ENCODE measurements at regions not wholly inside any gene's neighbourhood (a gene's known extent, or its start where the extent isn't known, plus 50 kb on each side); places are given as distances from the start of the nearest gene placed in this dataset.
"Not testable (repeated sequence)": the region's sequence is repeated elsewhere in the genome, so short reads cannot be mapped to it uniquely, and the experiment has no call there.

DNA sequence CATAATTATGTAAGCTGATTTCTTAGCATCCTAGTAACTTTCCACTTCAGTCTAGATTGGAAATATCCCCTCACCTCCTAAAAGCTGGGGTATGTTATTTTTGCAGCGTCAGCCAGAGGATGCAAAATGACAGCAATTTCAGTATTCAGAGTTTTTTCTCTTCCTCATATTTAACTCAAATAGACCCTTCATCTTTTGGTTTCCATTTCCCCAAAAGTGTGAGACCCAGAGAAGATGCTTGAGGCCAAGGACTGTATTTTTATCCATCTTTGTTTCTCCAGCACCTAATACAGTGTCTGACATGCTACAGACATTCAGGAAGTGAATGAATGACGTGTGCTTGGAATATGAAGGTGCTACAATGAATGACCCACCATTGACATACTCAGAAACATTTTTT lies 75.5 kb upstream of the RANBP3L start:
- H3K9me3 Mint-ChIP-seq, result no peaks in the 10 kb centered on the region
- no peaks in the 10 kb centered on the region for H3K36me3 Mint-ChIP-seq
- H3K27ac Mint-ChIP-seq, result no peak overlapping the region
- no peaks in the 10 kb centered on the region for H3K4me1 Mint-ChIP-seq
- no peaks in the 10 kb centered on the region for H3K27me3 Mint-ChIP-seq
- DNase-seq, result no peak
- H3K4me3 Mint-ChIP-seq, result no peak overlapping the region

DNA sequence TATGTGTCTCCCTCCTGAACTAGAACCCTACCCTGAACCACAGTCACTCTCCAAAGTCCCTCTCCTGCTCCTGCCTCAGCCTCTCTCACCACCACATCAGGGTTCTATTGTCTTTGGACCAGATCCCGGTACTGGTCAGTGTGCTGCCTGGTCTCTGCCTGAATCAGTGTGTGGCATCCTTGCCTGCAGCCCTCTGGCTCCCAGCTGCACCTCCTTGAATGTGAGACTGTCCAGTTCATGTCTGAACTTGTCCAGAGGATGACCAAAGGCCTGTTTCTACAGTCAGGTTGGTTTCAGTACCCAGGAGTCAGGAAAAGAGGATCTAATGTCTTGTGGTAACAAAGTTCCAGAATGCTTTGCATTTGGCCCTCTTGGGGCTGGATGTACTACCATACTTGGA lies 76.8 kb upstream of the RANBP3L start:
- Mint-ChIP-seq H3K4me1 (no peaks in the 10 kb centered on the region), H3K9me3 (no peaks in the 10 kb centered on the region), H3K4me3 (no peak overlapping the region), H3K27ac (no peak overlapping the region), H3K27me3 (no peaks in the 10 kb centered on the region), H3K36me3 (no peaks in the 10 kb centered on the region)
- DNase-seq, result no peak

DNA sequence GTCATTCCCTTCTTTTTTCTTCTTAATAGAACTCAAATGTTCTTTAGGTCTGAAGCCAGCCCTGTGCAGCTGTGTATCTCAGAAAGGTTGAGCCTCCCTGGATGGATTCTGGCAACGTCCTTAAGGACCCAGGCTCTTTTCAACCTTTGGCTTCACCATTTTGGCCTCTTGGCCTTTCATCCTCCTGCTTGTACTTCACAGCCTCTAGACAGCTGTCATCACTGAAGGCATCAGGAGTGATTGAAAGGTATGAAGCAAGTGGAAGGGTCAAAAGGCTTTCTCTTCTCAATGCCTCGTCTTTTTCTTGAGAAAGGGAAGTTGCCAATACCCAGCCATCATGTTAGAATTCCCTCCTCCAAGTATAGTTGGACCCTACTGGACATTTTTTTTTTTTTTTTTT lies 81.2 kb upstream of the RANBP3L start:
- no peak for DNase-seq
- Mint-ChIP-seq H3K27me3 (peaks cover 11% of the 10 kb centered on the region), H3K4me1 (no peaks in the 10 kb centered on the region), H3K4me3 (no peak overlapping the region), H3K27ac (no peak overlapping the region), H3K9me3 (no peaks in the 10 kb centered on the region), H3K36me3 (no peaks in the 10 kb centered on the region)

DNA sequence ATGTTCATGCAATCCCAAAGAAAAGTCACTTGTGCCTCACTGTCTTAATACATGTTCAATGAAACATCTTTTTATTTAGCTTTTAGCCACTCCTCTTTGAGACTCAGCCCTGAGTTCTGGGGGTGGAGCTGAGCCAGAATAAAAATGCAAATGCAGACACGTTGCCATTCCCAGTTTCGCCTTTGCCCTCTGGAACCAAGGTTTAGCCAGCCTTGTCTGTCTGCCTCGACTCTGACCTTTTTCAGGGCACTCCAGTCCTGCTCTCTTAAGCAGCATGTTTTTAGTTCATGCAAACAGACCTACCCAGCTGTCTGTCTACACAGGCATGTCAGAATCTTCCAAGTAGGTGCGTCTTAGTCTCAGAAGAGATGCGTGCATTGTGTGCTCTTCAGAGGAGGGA lies 82.2 kb upstream of the RANBP3L start:
- no peak for DNase-seq
- H3K9me3 Mint-ChIP-seq, result no peaks in the 10 kb centered on the region
- no peaks in the 10 kb centered on the region for H3K4me1 Mint-ChIP-seq
- no peak overlapping the region for H3K27ac Mint-ChIP-seq
- peaks cover 11% of the 10 kb centered on the region for H3K27me3 Mint-ChIP-seq
- no peak overlapping the region for H3K4me3 Mint-ChIP-seq
- no peaks in the 10 kb centered on the region for H3K36me3 Mint-ChIP-seq

DNA sequence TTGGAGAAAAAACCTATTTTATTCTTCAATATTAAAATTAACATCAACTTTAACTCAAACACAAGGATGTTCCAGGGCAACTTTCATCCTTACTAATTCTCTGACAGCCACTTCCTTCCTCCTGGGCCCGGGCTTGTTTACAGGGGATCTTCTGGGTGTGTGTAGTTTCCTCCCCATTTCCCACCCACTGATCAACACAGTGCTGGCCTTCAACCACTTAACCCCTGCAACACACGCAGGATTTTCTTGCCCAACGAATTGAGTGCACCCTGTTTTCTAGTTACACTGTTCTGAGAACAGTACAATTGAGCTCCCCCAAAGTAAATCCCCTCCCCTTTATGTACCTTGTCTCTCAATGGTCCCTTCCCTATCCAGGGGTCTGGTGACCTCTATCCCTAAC lies 83.1 kb upstream of the RANBP3L start:
- no peaks in the 10 kb centered on the region for H3K9me3 Mint-ChIP-seq
- H3K36me3 Mint-ChIP-seq, result no peaks in the 10 kb centered on the region
- H3K27ac Mint-ChIP-seq, result no peak overlapping the region
- DNase-seq, result no peak
- H3K4me3 Mint-ChIP-seq, result no peak overlapping the region
- peaks cover 11% of the 10 kb centered on the region for H3K27me3 Mint-ChIP-seq
- no peaks in the 10 kb centered on the region for H3K4me1 Mint-ChIP-seq

DNA sequence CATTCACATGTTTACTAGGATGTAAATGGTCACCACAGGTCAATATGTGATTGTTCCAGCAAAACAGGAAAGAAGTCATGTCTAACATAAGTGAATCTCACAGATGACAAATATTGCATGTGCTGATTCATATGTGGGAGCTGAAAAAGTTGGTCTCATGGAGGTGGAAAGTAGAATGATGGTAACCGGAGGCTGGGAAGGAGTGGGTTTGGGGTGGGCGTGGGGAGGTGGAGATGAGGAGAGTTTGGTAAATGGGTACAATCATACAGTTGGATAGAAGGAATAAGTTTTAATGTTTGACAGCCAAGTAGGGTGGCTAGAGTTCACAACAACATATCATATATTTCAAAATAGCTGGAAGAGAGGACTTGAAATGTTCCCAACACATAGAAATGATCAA lies 83.8 kb upstream of the RANBP3L start:
- Mint-ChIP-seq H3K36me3 (no peaks in the 10 kb centered on the region), H3K9me3 (no peaks in the 10 kb centered on the region), H3K27ac (no peak overlapping the region), H3K4me1 (no peaks in the 10 kb centered on the region), H3K27me3 (peaks cover 14% of the 10 kb centered on the region), H3K4me3 (no peak overlapping the region)
- DNase-seq, result no peak

DNA sequence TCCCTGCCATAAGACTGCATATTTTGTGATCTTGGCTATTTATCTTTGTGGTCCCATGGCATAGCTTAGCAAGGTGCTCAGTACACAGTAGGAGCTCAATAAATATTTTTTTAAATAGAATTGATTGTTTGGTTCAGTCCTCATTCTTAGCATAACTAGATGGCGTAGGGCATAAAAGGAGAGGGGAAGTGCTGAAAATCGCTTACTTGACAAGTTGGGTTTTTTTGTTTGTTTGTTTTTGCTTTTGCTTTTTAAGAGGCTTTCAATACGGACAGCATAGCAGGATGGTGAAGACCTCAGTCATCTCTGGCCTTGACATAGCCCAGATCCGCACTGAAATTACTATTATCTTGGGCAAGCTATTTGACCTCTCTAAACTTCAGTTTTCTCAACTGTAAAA lies 86.6 kb upstream of the RANBP3L start:
- Mint-ChIP-seq H3K4me1 (no peaks in the 10 kb centered on the region), H3K9me3 (no peaks in the 10 kb centered on the region), H3K4me3 (no peak overlapping the region)

DNA sequence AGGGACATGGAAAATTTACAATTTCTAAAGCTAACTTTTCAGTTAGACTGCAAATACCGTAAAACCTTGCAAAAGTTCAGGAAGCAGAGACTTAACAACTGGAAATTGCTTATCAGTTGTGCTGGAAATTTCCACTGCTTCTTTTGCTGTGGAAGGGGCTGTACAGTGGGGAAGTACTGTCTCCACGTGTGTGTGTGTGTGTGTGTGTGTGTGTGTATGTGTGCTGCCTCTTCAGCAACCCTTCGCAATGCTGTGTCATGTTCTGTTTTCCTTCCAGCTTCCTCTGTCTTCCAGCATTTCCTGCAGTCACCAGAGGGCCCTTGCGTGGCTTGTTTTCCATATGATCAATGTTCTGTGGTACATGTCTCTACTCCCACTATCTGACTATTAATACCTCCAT lies 87.5 kb upstream of the RANBP3L start:
- H3K4me3 Mint-ChIP-seq, result no peak overlapping the region
- H3K27me3 Mint-ChIP-seq, result peaks cover 17% of the 10 kb centered on the region
- no peaks in the 10 kb centered on the region for H3K9me3 Mint-ChIP-seq
- no peak overlapping the region for H3K27ac Mint-ChIP-seq
- H3K36me3 Mint-ChIP-seq, result no peaks in the 10 kb centered on the region
- DNase-seq, result no peak
- H3K4me1 Mint-ChIP-seq, result no peaks in the 10 kb centered on the region

More for the DNA sequence above, 86.6 kb upstream of the RANBP3L start:
- Mint-ChIP-seq H3K27ac (no peak overlapping the region), H3K36me3 (no peaks in the 10 kb centered on the region), H3K27me3 (peaks cover 22% of the 10 kb centered on the region)
- no peak for DNase-seq

DNA sequence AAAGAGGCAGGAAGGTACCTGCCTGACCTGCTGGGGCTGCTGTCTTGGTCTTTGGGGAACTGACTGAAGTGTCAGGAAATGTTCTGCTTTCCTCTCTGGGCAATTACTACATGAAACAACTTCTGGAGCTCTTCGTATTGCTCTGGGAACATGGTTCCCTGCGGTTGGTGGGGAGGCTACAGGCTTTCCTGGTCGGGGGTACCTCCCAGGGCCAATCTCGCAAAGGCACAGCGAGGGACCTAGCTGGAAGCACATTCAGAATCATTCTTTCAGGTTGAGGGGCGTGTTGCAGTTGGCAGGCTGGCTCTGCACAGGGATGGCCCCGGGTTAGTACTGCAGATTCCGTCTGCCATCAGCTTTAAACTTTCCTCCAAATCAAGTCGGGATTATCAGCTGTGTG lies 88.9 kb upstream of the RANBP3L start:
- Mint-ChIP-seq H3K4me1 (no peaks in the 10 kb centered on the region), H3K27ac (no peak overlapping the region), H3K4me3 (no peak overlapping the region), H3K27me3 (peaks cover 18% of the 10 kb centered on the region), H3K9me3 (no peaks in the 10 kb centered on the region), H3K36me3 (no peaks in the 10 kb centered on the region)
- no peak for DNase-seq

DNA sequence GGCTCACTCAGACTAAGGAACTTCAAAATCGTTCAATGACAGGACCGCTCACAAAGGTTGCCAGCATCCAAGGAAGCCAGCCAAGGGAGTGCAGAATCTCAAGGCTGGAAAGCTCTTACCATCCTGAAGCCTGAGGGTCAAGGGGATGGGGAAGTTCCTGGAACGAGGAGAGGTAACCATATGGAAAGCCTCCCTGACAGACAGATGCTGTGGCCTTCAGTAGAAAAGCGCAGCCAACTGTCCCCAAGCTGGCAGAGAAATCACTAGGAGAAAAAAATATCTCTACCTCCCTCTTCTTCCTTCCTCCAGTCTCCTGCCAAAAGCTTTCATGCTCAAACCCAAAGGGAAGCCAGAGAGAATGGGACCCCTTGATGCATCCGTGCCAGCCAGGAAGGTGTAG lies 90.5 kb upstream of the RANBP3L start:
- no peak for DNase-seq
- Mint-ChIP-seq H3K4me1 (no peaks in the 10 kb centered on the region), H3K27ac (no peak overlapping the region), H3K4me3 (no peak overlapping the region), H3K9me3 (no peaks in the 10 kb centered on the region), H3K27me3 (peaks cover 15% of the 10 kb centered on the region), H3K36me3 (no peaks in the 10 kb centered on the region)

DNA sequence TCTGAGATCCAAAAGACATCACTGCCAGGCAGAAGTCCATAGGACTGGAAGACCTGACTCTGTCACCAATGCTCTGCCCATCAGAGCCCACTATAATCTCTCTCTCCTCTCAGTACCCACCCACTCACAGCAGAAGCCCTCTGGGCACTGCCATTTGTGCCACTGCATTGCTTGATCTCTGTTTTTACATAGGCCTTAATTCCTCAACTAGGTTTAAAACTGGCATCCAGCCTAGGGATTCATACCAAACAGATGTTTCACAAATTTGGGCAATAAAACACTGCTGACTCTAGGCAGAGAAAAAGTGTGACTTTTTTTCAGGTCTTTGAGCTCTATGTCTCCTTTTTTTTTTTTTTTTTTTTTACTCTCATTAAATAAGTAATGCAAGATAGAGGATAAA lies 91.1 kb upstream of the RANBP3L start:
- no peak overlapping the region for H3K27ac Mint-ChIP-seq
- H3K9me3 Mint-ChIP-seq, result no peaks in the 10 kb centered on the region
- no peaks in the 10 kb centered on the region for H3K4me1 Mint-ChIP-seq
- H3K4me3 Mint-ChIP-seq, result no peak overlapping the region
- peaks cover 15% of the 10 kb centered on the region for H3K27me3 Mint-ChIP-seq
- no peaks in the 10 kb centered on the region for H3K36me3 Mint-ChIP-seq
- no peak for DNase-seq

DNA sequence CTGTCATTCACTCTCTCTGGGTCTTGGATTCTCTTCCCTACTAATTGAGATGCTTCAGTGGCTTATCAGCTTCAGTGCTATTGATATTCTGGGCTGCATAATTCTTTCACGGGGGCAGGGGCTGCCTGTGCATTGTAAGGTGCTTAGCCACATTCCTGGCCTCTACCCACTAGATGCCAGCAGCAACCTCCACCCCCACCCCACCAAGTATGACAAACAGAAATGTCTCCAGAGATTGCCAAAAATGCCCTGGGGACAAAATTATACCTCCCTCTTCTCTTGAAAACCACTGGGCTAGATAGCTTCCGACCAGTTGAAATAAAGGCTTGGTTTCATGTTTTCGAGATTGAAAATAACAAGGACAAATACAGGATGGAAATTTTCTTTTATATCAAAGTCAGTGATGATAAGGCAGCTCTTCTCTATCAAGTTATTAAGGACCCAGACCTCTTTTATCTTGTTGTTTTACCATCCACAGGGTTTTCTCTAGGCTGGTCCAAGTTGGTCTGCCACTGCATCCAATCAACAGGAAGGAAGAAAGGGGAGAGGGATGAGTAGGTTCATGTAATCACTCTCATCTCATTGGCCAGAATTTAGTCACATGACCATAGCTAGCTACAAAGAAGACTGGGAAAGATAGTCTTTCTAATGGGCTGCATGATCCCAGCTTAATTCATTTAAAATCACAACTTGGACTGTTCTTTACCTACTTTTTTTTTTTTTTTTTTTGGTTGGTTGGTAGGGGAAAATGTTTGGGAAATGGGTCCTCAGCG lies 92.1 kb upstream of the RANBP3L start:
- Mint-ChIP-seq H3K4me3 (no peak overlapping the region), H3K27ac (no peak overlapping the region), H3K27me3 (peaks cover 15% of the 10 kb centered on the region), H3K36me3 (no peaks in the 10 kb centered on the region), H3K4me1 (no peaks in the 10 kb centered on the region), H3K9me3 (no peaks in the 10 kb centered on the region)
- DNase-seq, result no peak

DNA sequence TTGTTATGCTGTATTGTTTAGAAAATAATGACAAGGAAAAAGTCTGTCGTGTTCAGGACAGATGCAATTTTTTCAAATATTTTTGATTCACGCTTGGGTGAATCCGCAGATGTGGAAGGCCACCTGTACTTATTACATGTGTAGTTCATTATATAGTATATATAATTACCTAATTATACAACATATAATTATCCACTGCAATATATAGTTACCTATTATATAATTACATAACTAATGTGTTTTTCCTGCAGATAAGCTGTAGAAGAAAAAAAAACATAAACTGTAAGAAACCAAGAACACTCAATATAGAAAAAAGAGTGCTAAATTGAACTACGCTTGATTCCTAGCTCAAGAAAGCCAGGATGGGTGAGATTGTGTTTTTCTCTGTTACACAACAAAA lies 93.6 kb upstream of the RANBP3L start:
- Mint-ChIP-seq H3K9me3 (no peaks in the 10 kb centered on the region), H3K27ac (no peak overlapping the region), H3K27me3 (peaks cover 14% of the 10 kb centered on the region), H3K4me1 (no peaks in the 10 kb centered on the region), H3K4me3 (no peak overlapping the region), H3K36me3 (no peaks in the 10 kb centered on the region)
- no peak for DNase-seq

DNA sequence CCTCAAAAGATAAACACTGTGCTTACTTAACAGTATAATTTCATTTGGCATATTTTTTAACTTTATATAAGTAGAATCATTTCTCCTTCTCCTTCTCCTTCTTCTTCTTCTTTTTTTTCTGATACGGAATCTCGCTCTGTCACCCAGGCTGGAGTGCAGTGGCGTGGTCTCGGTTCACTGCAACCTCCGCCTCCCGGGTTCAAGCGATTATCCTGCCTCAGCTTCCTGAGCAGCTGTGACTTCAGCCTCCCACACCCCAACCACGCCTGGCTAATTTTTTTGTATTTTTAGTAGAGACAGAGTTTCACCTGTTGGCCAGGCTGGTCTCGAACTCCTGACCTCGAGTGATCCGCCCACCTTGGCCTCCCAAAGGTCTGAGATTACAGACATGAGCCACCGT lies 94.2 kb upstream of the RANBP3L start:
- not testable (repeated sequence) for H3K4me1 Mint-ChIP-seq, H3K4me3 Mint-ChIP-seq, DNase-seq, H3K27me3 Mint-ChIP-seq, H3K27ac Mint-ChIP-seq, H3K9me3 Mint-ChIP-seq, H3K36me3 Mint-ChIP-seq

DNA sequence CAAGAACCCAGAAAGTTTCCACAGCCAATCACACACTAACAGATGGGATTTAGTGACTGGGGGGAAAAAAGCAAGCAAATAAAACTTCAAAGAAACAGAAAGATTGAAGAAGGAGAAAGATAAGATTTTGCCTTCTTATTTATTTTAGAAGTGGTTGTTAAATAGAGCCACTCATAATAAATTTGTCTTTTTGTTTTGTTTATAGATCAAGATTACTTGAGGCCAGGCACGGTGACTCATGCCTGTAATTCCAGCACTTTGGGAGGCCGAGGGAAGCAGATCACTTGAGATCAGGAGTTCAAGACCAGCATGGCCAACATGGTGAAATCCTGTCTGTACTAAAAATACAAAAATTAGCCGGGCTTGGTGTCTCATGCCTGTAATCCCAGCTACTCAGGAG lies 94.9 kb upstream of the RANBP3L start:
- Mint-ChIP-seq H3K9me3 (no peaks in the 10 kb centered on the region), H3K27ac (no peak overlapping the region), H3K27me3 (peaks cover 4% of the 10 kb centered on the region), H3K36me3 (no peaks in the 10 kb centered on the region), H3K4me3 (no peak overlapping the region), H3K4me1 (no peaks in the 10 kb centered on the region)
- DNase-seq, result no peak

DNA sequence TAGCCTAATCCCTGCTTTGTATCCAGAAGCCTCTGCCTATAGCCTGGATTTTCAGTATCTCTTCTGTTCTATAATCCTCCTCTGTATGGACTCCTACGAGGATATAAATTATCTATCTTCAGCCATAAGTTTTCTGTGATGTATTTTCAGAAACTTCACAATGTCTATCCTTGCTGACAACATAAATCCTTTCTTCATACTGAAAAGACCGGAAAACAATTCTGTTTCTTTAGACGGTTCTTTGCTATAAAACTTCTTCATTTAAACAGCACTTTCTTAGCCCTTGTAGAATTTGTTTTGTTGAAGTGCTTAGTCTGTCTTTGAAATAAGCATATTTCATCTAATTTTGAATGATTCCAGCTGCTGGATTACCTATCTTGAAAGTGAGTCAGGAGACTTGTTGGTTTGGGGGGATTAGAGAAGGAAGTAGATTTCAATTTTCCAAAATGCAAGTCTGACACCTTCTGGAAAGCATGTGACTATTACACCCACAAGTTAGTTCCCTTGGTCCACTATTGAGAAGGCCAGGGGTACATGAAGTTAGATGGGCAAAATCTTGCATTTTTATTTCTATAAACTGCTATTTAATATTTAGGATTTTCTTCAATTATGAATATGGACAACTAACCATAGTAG lies 96.3 kb upstream of the RANBP3L start:
- Mint-ChIP-seq H3K27ac (no peak overlapping the region), H3K4me3 (no peak overlapping the region), H3K27me3 (peaks cover 4% of the 10 kb centered on the region), H3K4me1 (no peaks in the 10 kb centered on the region), H3K9me3 (no peaks in the 10 kb centered on the region), H3K36me3 (no peaks in the 10 kb centered on the region)
- DNase-seq, result no peak

Data from activated naive CD8-positive, alpha-beta T cell treated with anti-CD3 and anti-CD28 coated beads for 36 hours (primary cell).